Vagina (tissue), 2 donors: ENCODE measurements at regions not wholly inside any gene's neighbourhood (a gene's known extent, or its start where the extent isn't known, plus 50 kb on each side); places are given as distances from the start of the nearest gene placed in this dataset.

ENCODE experiments used
- DNase-seq, 2 donors: peaks; one replicate each; pipeline ENCODE4 v3.0.0-alpha.2; 2017; ENCODE audit errors: extremely low spot score in 2 of 2
- H3K27ac ChIP-seq: fragments of 200-600 bp; sonication (generic); one replicate; pipeline ENCODE4 v1.5.1; 2019
- H3K27me3 ChIP-seq: fragments of 200-600 bp; sonication (generic); one replicate; pipeline ENCODE4 v1.5.1; 2019
- H3K36me3 ChIP-seq, 2 donors: fragments of 200-600 bp; sonication (generic); one replicate each; pipeline ENCODE4 v1.5.1; 2017 to 2019
- H3K4me1 ChIP-seq: fragments of 200-600 bp; sonication (generic); one replicate; pipeline ENCODE4 v1.5.1; 2019
- H3K4me3 ChIP-seq, 2 donors: fragments of 200-600 bp; sonication (generic); 1 replicate in 1 of 2; 2 replicates in 1 of 2; pipeline ENCODE4 v1.5.1; 2016 to 2019
- H3K9me3 ChIP-seq: fragments of 200-600 bp; sonication (generic); one replicate; pipeline ENCODE4 v1.5.1; 2019
- CTCF ChIP-seq, 3 experiments: fragments of 450-650 bp in 2 of 3; fragments of 200-600 bp in 1 of 3; sonication (generic) in 1 of 3; IDR thresholded peaks; one replicate each; pipeline ENCODE4 v1.5.1; 2017 to 2019; ENCODE audit warnings: antibody characterized with exemption in 3 of 3, mild to moderate bottlenecking in 2 of 3, moderate library complexity in 2 of 3
- POLR2A ChIP-seq, 2 donors: fragments of 450-650 bp; IDR thresholded peaks; one replicate each; pipeline ENCODE4 v1.6.1; 2017; ENCODE audit warnings: antibody characterized with exemption in 2 of 2, mild to moderate bottlenecking in 2 of 2, moderate library complexity in 2 of 2
- POLR2AphosphoS5 ChIP-seq, 2 donors: sonication (generic); formaldehyde crosslinking; IDR thresholded peaks; one replicate each; pipeline ENCODE4 v1.9.0; 2017; ENCODE audit warnings: antibody characterized with exemption in 2 of 2, mild to moderate bottlenecking in 2 of 2, low read depth in 1 of 2; ENCODE audit not compliant: insufficient read depth in 1 of 2
- intact Hi-C: fragments of 100-400 bp; cut with DNase I; formaldehyde crosslinking; loops from one replicate; pipeline ENCODE4 v1.15.1; 2023

GRCh38 chr3:159732172-159733111, 256.2 kb upstream of the IL12A start:
- Histone ChIP-seq H3K4me3 (no peak overlapping the region), H3K4me1 (no peaks in the 10 kb centered on the region), H3K27me3 (no peaks in the 10 kb centered on the region), H3K9me3 (no peaks in the 10 kb centered on the region), H3K36me3 (no peaks in the 10 kb centered on the region), H3K27ac (no peak overlapping the region)
- no peak for DNase-seq
- intact Hi-C loops = no loop called here
- no peak for TF ChIP-seq POLR2A (IDR thresholded peaks at IDR 0.05)

- TF ChIP-seq CTCF (IDR thresholded peaks at IDR 0.05) (no peak), POLR2AphosphoS5 (IDR thresholded peaks at IDR 0.05; ENCODE audit: insufficient read depth in 1 of 2, low read depth in 1 of 2) (no peak), POLR2A (IDR thresholded peaks at IDR 0.05) (no peak)
- no peaks in the 10 kb centered on the region for H3K27me3 ChIP-seq
- intact Hi-C loops = no loop called here
- no peak for DNase-seq
- H3K9me3 ChIP-seq = no peaks in the 10 kb centered on the region
- H3K4me1 ChIP-seq = no peaks in the 10 kb centered on the region
- H3K4me3 ChIP-seq = no peak overlapping the region
- no peak overlapping the region for H3K27ac ChIP-seq
- H3K36me3 ChIP-seq = no peaks in the 10 kb centered on the region
Observed at GRCh38 chr3:159733194-159733860, 255.3 kb upstream of the IL12A start.

GRCh38 chr3:159734681-159735080, 254.0 kb upstream of the IL12A start:
- no peak for TF ChIP-seq POLR2AphosphoS5 (IDR thresholded peaks at IDR 0.05; ENCODE audit: insufficient read depth in 1 of 2, low read depth in 1 of 2)
- TF ChIP-seq POLR2A (IDR thresholded peaks at IDR 0.05) = no peak
- TF ChIP-seq CTCF (IDR thresholded peaks at IDR 0.05) = no peak
- Histone ChIP-seq H3K27me3 (no peaks in the 10 kb centered on the region), H3K9me3 (no peaks in the 10 kb centered on the region), H3K27ac (no peak overlapping the region), H3K4me3 (no peak overlapping the region), H3K36me3 (no peaks in the 10 kb centered on the region), H3K4me1 (no peaks in the 10 kb centered on the region)
- intact Hi-C loops = no loop called here
- no peak for DNase-seq

- DNase-seq = no peak
- H3K36me3 ChIP-seq = no peaks in the 10 kb centered on the region
- no peak overlapping the region for H3K27ac ChIP-seq
- H3K27me3 ChIP-seq = no peaks in the 10 kb centered on the region
- no peak overlapping the region for H3K4me3 ChIP-seq
- no peaks in the 10 kb centered on the region for H3K9me3 ChIP-seq
- no peaks in the 10 kb centered on the region for H3K4me1 ChIP-seq
- TF ChIP-seq CTCF (IDR thresholded peaks at IDR 0.05) = no peak
- no peak for TF ChIP-seq POLR2A (IDR thresholded peaks at IDR 0.05)
- no peak for TF ChIP-seq POLR2AphosphoS5 (IDR thresholded peaks at IDR 0.05; ENCODE audit: insufficient read depth in 1 of 2, low read depth in 1 of 2)
- intact Hi-C loops = no loop called here
Observed at GRCh38 chr3:159739166-159739565, 249.5 kb upstream of the IL12A start.

GRCh38 chr3:159739969-159740368, 248.7 kb upstream of the IL12A start:
- no peak overlapping the region for H3K27ac ChIP-seq
- no peak overlapping the region for H3K4me3 ChIP-seq
- H3K9me3 ChIP-seq = no peaks in the 10 kb centered on the region
- TF ChIP-seq POLR2A (IDR thresholded peaks at IDR 0.05) = no peak
- TF ChIP-seq POLR2AphosphoS5 (IDR thresholded peaks at IDR 0.05; ENCODE audit: insufficient read depth in 1 of 2, low read depth in 1 of 2) = no peak
- no peaks in the 10 kb centered on the region for H3K36me3 ChIP-seq
- no peaks in the 10 kb centered on the region for H3K4me1 ChIP-seq
- DNase-seq = no peak
- no peaks in the 10 kb centered on the region for H3K27me3 ChIP-seq
- intact Hi-C loops = no loop called here

GRCh38 chr3:159741281-159741680, 247.4 kb upstream of the IL12A start:
- Histone ChIP-seq H3K4me1 (no peaks in the 10 kb centered on the region), H3K27me3 (no peaks in the 10 kb centered on the region), H3K4me3 (no peak overlapping the region), H3K36me3 (no peaks in the 10 kb centered on the region), H3K9me3 (no peaks in the 10 kb centered on the region), H3K27ac (no peak overlapping the region)
- no peak for DNase-seq
- intact Hi-C loops = no loop called here
- no peak for TF ChIP-seq CTCF (IDR thresholded peaks at IDR 0.05)
- no peak for TF ChIP-seq POLR2AphosphoS5 (IDR thresholded peaks at IDR 0.05; ENCODE audit: insufficient read depth in 1 of 2, low read depth in 1 of 2)
- no peak for TF ChIP-seq POLR2A (IDR thresholded peaks at IDR 0.05)
